Fibroblast of lung (primary cell): ENCODE measurements at regions not wholly inside any gene's neighbourhood (a gene's known extent, or its start where the extent isn't known, plus 50 kb on each side); places are given as distances from the start of the nearest gene placed in this dataset.

Source experiments
- DNase-seq, 2 donors: peaks; one replicate each; pipeline versions ENCODE4 v3.0.0 to v3.0.0-alpha.2; 2010; ENCODE audit warnings: low read depth in 2 of 2
- H2AFZ ChIP-seq: 2 replicates; pipeline ENCODE4 v1.5.1; 2012; ENCODE audit warnings: low read length, control low read depth, inconsistent platforms
- H3K27ac ChIP-seq: 2 replicates; pipeline ENCODE4 v1.5.1; 2011; ENCODE audit warnings: low read length, control low read depth; ENCODE audit not compliant: insufficient read depth
- H3K27me3 ChIP-seq: 2 replicates; pipeline ENCODE4 v1.5.1; 2011; ENCODE audit warnings: mild to moderate bottlenecking, low read length; ENCODE audit not compliant: control insufficient read depth, insufficient read depth
- H3K36me3 ChIP-seq: 2 replicates; pipeline ENCODE4 v1.5.1; 2011; ENCODE audit warnings: low read length; ENCODE audit not compliant: control insufficient read depth, insufficient read depth
- H3K4me1 ChIP-seq: 2 replicates; pipeline ENCODE4 v1.5.1; 2011; ENCODE audit warnings: low read length; ENCODE audit not compliant: control insufficient read depth, insufficient read depth; ENCODE audit errors: extremely low read depth
- H3K4me2 ChIP-seq: 2 replicates; pipeline ENCODE4 v1.5.1; 2011; ENCODE audit warnings: low read length, control low read depth; ENCODE audit not compliant: insufficient read depth; ENCODE audit errors: extremely low read depth
- H3K4me3 ChIP-seq, 4 experiments: fragments of 200-600 bp in 1 of 4; sonication (generic) in 1 of 4; replicated peaks in 1 of 4; 2 replicates each; pipeline ENCODE4 v1.5.1; 2011 to 2016; ENCODE audit warnings: low read length in 4 of 4, low read depth in 3 of 4, mild to moderate bottlenecking in 3 of 4, control low read depth in 2 of 4, inconsistent platforms in 1 of 4, mixed read lengths in 1 of 4; ENCODE audit not compliant: insufficient read depth in 1 of 4; ENCODE audit errors: control extremely low read depth in 1 of 4
- H3K79me2 ChIP-seq: 2 replicates; pipeline ENCODE4 v1.5.1; 2012; ENCODE audit warnings: mild to moderate bottlenecking, low read length, inconsistent platforms; ENCODE audit not compliant: control insufficient read depth, insufficient read depth
- H3K9ac ChIP-seq: 2 replicates; pipeline ENCODE4 v1.5.1; 2011; ENCODE audit warnings: mild to moderate bottlenecking, low read length, control low read depth; ENCODE audit not compliant: insufficient read depth
- H3K9me3 ChIP-seq: 2 replicates; pipeline ENCODE4 v1.5.1; 2012; ENCODE audit warnings: low read depth, low read length; ENCODE audit not compliant: control insufficient read depth, insufficient read depth
- H4K20me1 ChIP-seq: 2 replicates; pipeline ENCODE4 v1.5.1; 2011; ENCODE audit warnings: low read length; ENCODE audit not compliant: control insufficient read depth, insufficient read depth; ENCODE audit errors: extremely low read depth
- EZH2 ChIP-seq: IDR thresholded peaks from 2 replicates; pipeline ENCODE4 v1.5.1; 2012; ENCODE audit warnings: low read length, control low read depth, mild to moderate bottlenecking; ENCODE audit errors: missing control alignments
- TF ChIP-seq, protein P1 (sequence below), 2 donors: IDR thresholded peaks in 1 of 2; conservative IDR thresholded peaks in 1 of 2; 1 replicate in 1 of 2; 2 replicates in 1 of 2; pipeline ENCODE4 v1.5.1; 2011 to 2012; ENCODE audit warnings: low read length in 2 of 2, control low read depth in 1 of 2, inconsistent platforms in 1 of 2, low read depth in 1 of 2, mild to moderate bottlenecking in 1 of 2

DNA sequence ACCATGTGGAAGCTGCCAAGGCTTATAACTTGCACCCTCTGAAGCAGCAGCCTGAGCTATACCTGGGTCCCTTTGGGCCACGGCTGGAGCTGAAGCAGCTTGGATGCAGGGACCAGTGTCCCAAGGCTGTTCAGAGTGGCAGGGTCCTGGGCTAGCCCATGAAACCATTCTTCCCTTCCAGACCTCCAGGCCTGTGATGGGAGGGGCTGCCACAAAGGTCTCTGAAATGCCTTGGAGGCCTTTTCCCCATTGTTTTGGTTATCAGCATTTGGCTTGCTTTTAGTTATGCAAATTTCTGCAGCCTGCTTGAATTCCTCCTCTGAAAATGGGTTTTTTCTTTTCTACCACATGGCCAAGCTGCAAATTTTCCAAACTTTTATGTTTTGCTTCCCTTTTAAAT, 433.7 kb upstream of the ACO1 start:
- TF ChIP-seq, protein P1, sequence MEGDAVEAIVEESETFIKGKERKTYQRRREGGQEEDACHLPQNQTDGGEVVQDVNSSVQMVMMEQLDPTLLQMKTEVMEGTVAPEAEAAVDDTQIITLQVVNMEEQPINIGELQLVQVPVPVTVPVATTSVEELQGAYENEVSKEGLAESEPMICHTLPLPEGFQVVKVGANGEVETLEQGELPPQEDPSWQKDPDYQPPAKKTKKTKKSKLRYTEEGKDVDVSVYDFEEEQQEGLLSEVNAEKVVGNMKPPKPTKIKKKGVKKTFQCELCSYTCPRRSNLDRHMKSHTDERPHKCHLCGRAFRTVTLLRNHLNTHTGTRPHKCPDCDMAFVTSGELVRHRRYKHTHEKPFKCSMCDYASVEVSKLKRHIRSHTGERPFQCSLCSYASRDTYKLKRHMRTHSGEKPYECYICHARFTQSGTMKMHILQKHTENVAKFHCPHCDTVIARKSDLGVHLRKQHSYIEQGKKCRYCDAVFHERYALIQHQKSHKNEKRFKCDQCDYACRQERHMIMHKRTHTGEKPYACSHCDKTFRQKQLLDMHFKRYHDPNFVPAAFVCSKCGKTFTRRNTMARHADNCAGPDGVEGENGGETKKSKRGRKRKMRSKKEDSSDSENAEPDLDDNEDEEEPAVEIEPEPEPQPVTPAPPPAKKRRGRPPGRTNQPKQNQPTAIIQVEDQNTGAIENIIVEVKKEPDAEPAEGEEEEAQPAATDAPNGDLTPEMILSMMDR (conservative IDR thresholded peaks at IDR 0.05 in 1 of 2, IDR thresholded peaks at IDR 0.05 in 1 of 2; ENCODE audit: low read depth in 1 of 2, low read length in 2 of 2): no peak
- TF ChIP-seq EZH2: no peak
- DNase-seq: no peak
- Histone ChIP-seq H3K9ac (no peak overlapping the region), H3K79me2 (no peaks in the 10 kb centered on the region), H3K27ac (no peak overlapping the region), H2AFZ (no peak overlapping the region), H3K4me2 (no peak overlapping the region), H3K4me1 (no peaks in the 10 kb centered on the region), H3K9me3 (no peaks in the 10 kb centered on the region), H3K27me3 (no peaks in the 10 kb centered on the region), H3K4me3 (no peak overlapping the region), H4K20me1 (no peaks in the 10 kb centered on the region), H3K36me3 (no peaks in the 10 kb centered on the region)

DNA sequence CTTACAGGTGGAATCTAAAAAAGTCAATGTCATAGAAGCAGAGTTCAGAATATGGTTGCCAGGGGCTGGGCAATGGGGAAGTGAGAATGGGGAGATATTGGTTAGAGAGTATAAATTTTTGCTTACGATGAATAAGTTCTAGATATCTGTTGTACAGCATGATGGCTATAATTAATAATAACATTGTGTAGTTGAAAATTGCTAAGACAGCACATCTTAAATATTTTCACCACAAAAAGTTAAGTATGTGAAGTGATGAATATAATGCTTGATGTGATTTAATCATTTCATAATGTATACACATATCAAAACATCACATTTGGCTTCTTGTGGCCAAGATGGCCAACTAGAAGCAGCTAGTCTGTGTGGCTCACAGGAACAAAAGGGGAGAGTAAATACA, 425.9 kb upstream of the ACO1 start:
- H3K79me2 ChIP-seq: no peaks in the 10 kb centered on the region
- no peaks in the 10 kb centered on the region for H3K27me3 ChIP-seq
- H3K9me3 ChIP-seq: no peaks in the 10 kb centered on the region
- no peaks in the 10 kb centered on the region for H3K36me3 ChIP-seq
- no peak for DNase-seq
- H4K20me1 ChIP-seq: no peaks in the 10 kb centered on the region
- no peak overlapping the region for H3K9ac ChIP-seq
- no peaks in the 10 kb centered on the region for H3K4me1 ChIP-seq
- no peak overlapping the region for H3K4me2 ChIP-seq
- no peak overlapping the region for H2AFZ ChIP-seq
- TF ChIP-seq, protein P1 (conservative IDR thresholded peaks at IDR 0.05 in 1 of 2, IDR thresholded peaks at IDR 0.05 in 1 of 2; ENCODE audit: low read depth in 1 of 2, low read length in 2 of 2): no peak
- TF ChIP-seq EZH2: no peak
- H3K27ac ChIP-seq: no peak overlapping the region
- no peak overlapping the region for H3K4me3 ChIP-seq

DNA sequence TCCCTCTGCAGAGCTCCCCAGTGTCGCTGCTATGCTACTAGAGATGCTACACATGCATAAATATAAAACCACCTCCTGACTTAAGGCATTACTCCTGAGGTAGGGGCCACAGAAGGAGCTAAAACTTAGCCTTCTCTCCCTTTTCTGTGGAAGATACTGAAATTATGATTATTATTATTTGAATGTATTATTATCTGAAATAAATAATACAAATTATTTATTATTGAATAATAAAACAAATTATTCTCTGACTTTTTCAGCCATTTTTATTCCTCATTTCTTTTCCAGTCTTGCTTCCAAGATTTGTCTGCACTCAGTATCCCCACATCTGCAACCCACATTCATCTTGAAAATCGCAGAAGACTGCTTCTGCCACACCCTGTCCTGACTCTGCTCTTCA, 414.9 kb upstream of the ACO1 start:
- no peaks in the 10 kb centered on the region for H3K4me1 ChIP-seq
- H2AFZ ChIP-seq: no peak overlapping the region
- no peaks in the 10 kb centered on the region for H3K27me3 ChIP-seq
- no peak for DNase-seq
- H3K9me3 ChIP-seq: no peaks in the 10 kb centered on the region
- no peak overlapping the region for H3K27ac ChIP-seq
- H3K79me2 ChIP-seq: no peaks in the 10 kb centered on the region
- H3K9ac ChIP-seq: no peak overlapping the region
- H3K4me3 ChIP-seq: no peak overlapping the region
- TF ChIP-seq EZH2: no peak
- no peaks in the 10 kb centered on the region for H3K36me3 ChIP-seq
- H4K20me1 ChIP-seq: no peaks in the 10 kb centered on the region
- no peak overlapping the region for H3K4me2 ChIP-seq
